ENCODE measurements at regions not wholly inside any gene's neighbourhood (a gene's known extent, or its start where the extent isn't known, plus 50 kb on each side); places are given as distances from the start of the nearest gene placed in this dataset.

DNA sequence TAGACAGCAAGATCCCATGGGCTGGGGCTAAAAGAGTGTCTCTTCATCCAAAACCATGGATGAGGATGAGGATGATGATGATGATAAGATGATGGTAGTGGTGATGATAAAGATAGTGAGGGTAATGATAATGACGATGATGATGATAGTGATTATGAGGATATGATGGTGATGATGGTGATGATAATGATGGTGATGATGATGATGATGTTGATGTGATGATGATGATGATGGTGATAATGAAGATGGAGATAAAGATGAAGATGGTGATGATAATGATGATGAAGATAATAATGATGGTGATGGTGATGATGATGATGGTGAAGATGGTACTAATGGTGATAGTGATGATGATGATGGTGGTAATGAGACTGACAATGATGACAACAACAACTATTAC, 299.5 kb downstream of the NPIPA8 start:
- H3K36me3 ChIP-seq: no peaks in the 10 kb centered on the region
- no peak overlapping the region for H3K27ac ChIP-seq
- DNase-seq (ENCODE audit: low spot score in 2 of 2): no peak
- intact Hi-C loops (cut with DNase I): no loop called here
- no peaks in the 10 kb centered on the region for H3K27me3 ChIP-seq
- H3K4me3 ChIP-seq: no peak overlapping the region
- H3K4me1 ChIP-seq: no peaks in the 10 kb centered on the region
- TF ChIP-seq CTCF (IDR thresholded peaks at IDR 0.05): no peak
- H3K9me3 ChIP-seq: no peaks in the 10 kb centered on the region

GRCh38 chr16:18024611-18025010, 311.9 kb downstream of the NPIPA8 start:
- no peak for TF ChIP-seq CTCF (IDR thresholded peaks at IDR 0.05)
- intact Hi-C loops (cut with DNase I): no loop called here
- DNase-seq (ENCODE audit: low spot score in 2 of 2): no peak

DNA sequence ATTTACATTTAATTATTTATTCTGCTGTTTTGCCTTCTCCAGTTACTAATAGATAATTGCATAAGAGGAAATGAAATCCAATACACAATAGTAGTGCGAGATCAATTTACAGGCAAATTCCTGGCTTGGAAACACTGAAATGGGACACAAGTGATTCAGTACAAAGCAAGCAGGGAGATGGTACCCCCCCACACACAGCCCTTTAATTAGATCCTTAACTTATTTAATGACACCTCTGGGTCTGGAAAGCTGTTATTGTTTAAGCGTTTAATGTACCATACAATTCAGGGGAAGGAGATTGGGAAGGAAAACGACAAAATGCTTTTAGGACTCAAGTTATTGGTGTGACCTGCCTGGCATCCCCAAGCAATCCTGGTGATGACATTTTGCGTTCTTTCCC, 318.2 kb downstream of the NPIPA8 start:
- H3K27me3 ChIP-seq: no peaks in the 10 kb centered on the region
- H3K9me3 ChIP-seq: no peaks in the 10 kb centered on the region
- intact Hi-C loops (cut with DNase I): no loop called here
- no peak for DNase-seq (ENCODE audit: low spot score in 2 of 2)
- H3K4me1 ChIP-seq: no peaks in the 10 kb centered on the region
- no peak overlapping the region for H3K27ac ChIP-seq
- no peaks in the 10 kb centered on the region for H3K36me3 ChIP-seq
- TF ChIP-seq CTCF (IDR thresholded peaks at IDR 0.05): no peak
- H3K4me3 ChIP-seq: no peak overlapping the region

More at GRCh38 chr16:18024611-18025010, 311.9 kb downstream of the NPIPA8 start:
- H3K4me3 ChIP-seq: no peak overlapping the region
- no peaks in the 10 kb centered on the region for H3K4me1 ChIP-seq
- no peaks in the 10 kb centered on the region for H3K9me3 ChIP-seq
- H3K27me3 ChIP-seq: no peaks in the 10 kb centered on the region
- no peak overlapping the region for H3K27ac ChIP-seq
- no peaks in the 10 kb centered on the region for H3K36me3 ChIP-seq

DNA sequence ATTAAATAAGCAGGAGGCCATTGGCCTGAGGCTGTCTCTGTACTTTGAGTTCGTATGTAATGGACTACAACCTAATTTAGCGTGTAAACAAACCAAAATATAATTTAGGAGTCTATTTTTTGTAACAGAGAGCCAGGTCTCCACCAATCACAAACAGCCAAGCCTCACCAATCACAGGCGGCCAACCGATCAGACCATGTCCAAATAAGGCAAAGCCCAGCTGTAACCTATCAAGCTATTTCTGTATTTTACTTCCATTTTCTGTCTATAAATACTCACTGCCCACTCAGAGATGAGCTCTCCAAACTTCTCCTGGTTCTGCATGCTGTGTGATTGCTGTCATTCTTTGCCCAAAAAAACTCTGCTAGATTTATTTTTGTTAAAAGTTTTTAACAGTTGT, 322.7 kb downstream of the NPIPA8 start:
- TF ChIP-seq CTCF (IDR thresholded peaks at IDR 0.05): no peak
- Histone ChIP-seq H3K9me3 (no peaks in the 10 kb centered on the region), H3K4me3 (no peak overlapping the region), H3K36me3 (no peaks in the 10 kb centered on the region), H3K27ac (no peak overlapping the region), H3K4me1 (no peaks in the 10 kb centered on the region), H3K27me3 (no peaks in the 10 kb centered on the region)
- intact Hi-C loops (cut with DNase I): no loop called here
- DNase-seq (ENCODE audit: low spot score in 2 of 2): no peak

DNA sequence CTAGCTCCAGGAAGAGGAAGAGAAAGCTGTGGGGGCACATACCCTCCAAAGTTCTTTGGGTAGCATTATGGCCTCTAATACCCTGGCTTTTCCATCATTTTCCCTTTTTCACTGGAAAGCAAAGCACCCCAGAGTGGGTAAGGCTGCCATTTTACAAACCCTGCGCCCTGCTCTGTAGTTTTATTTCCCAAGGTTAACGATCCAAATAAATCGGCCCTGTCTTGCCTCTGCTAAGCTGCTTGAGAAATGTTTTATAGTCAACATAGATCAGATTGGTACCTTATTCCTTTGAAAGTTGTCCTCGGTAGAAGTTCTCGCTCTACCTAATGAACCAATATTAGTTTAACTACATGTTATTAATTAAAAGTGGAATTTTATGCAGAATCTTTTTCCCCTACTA, 328.2 kb downstream of the NPIPA8 start:
- intact Hi-C loops (cut with DNase I): no loop called here
- H3K4me3 ChIP-seq: no peak overlapping the region
- no peaks in the 10 kb centered on the region for H3K4me1 ChIP-seq
- no peaks in the 10 kb centered on the region for H3K36me3 ChIP-seq
- DNase-seq (ENCODE audit: low spot score in 2 of 2): no peak
- no peak overlapping the region for H3K27ac ChIP-seq
- no peaks in the 10 kb centered on the region for H3K27me3 ChIP-seq
- no peak for TF ChIP-seq CTCF (IDR thresholded peaks at IDR 0.05)
- H3K9me3 ChIP-seq: no peaks in the 10 kb centered on the region

DNA sequence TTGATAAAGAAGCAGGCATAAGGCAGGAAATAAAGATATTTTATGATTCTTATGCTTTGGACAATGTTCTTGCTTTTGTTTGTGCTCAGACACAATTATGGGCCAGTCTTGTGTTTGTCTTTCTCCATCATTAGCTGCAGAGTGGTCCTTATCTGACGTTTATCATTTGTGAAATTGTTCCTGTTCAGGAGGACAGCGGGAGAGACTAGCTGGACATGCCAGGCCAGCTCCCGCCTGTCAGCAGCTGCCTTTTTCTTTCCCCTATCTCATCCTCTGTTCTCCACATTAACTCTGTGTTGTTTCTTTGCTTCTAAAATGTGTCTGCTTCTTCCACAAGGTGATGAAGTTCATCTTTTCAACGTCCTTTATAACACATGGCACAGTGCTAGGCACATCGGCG, 333.5 kb downstream of the NPIPA8 start:
- Histone ChIP-seq H3K4me1 (no peaks in the 10 kb centered on the region), H3K4me3 (no peak overlapping the region), H3K36me3 (no peaks in the 10 kb centered on the region), H3K9me3 (no peaks in the 10 kb centered on the region), H3K27me3 (no peaks in the 10 kb centered on the region), H3K27ac (no peak overlapping the region)
- DNase-seq (ENCODE audit: low spot score in 2 of 2): no peak
- intact Hi-C loops (cut with DNase I): no loop called here
- TF ChIP-seq CTCF (IDR thresholded peaks at IDR 0.05): no peak
